ENCODE measurements at regions not wholly inside any gene's neighbourhood (a gene's known extent, or its start where the extent isn't known, plus 50 kb on each side); places are given as distances from the start of the nearest gene placed in this dataset.

- TF ChIP-seq CTCF (IDR thresholded peaks at IDR 0.05) (no peak), ZFX (IDR thresholded peaks at IDR 0.05; ENCODE audit: borderline replicate concordance) (no peak)
Observed at GRCh38 chr1:188240772-188241406, 1412.1 kb downstream of the PLA2G4A start.

Measured in 22Rv1 (cell line).